GM18517 (cell line): ENCODE measurements at regions not wholly inside any gene's neighbourhood (a gene's known extent, or its start where the extent isn't known, plus 50 kb on each side); places are given as distances from the start of the nearest gene placed in this dataset.
"Not testable (repeated sequence)": the region's sequence is repeated elsewhere in the genome, so short reads cannot be mapped to it uniquely, and the experiment has no call there.

Source experiments
- ATAC-seq: cut with Tn5 transposase; IDR thresholded peaks from one replicate; pipeline ENCODE4 v1.9.1; 2021; ENCODE audit warnings: mild to moderate bottlenecking, moderate library complexity; ENCODE audit not compliant: unreplicated experiment

- ATAC-seq = no peak
These were observed 104.6 kb downstream of the RAP2B start for GRCh38 chr3:153266619-153267018.

- no peak for ATAC-seq
These were observed 106.7 kb downstream of the RAP2B start for GRCh38 chr3:153268564-153269279.

GRCh38 chr3:153269730-153270129 lies 107.7 kb downstream of the RAP2B start:
- no peak for ATAC-seq

- no peak for ATAC-seq
These were observed 111.2 kb downstream of the RAP2B start for GRCh38 chr3:153273217-153273616.

- ATAC-seq = no peak
These were observed 111.9 kb downstream of the RAP2B start for GRCh38 chr3:153273767-153274435.

GRCh38 chr3:153274561-153274960 lies 112.5 kb downstream of the RAP2B start:
- no peak for ATAC-seq

- no peak for ATAC-seq
These were observed 113.5 kb downstream of the RAP2B start for GRCh38 chr3:153275514-153275913.

GRCh38 chr3:153277029-153277428 lies 115.0 kb downstream of the RAP2B start:
- no peak for ATAC-seq

GRCh38 chr3:153281236-153281997 lies 119.4 kb downstream of the RAP2B start:
- not testable (repeated sequence) for ATAC-seq

GRCh38 chr3:153282355-153282754 lies 120.3 kb downstream of the RAP2B start:
- ATAC-seq = no peak

- peak; percentile 62 for ATAC-seq
These were observed 122.4 kb downstream of the RAP2B start for GRCh38 chr3:153284282-153284938.

- ATAC-seq = no peak
These were observed 123.2 kb downstream of the RAP2B start for GRCh38 chr3:153285194-153285641.

GRCh38 chr3:153285982-153286381 lies 124.0 kb downstream of the RAP2B start:
- ATAC-seq = no peak

- no peak for ATAC-seq
These were observed 125.0 kb downstream of the RAP2B start for GRCh38 chr3:153287017-153287416.

GRCh38 chr3:153289334-153289808 lies 127.3 kb downstream of the RAP2B start:
- no peak for ATAC-seq

- ATAC-seq = no peak
These were observed 128.4 kb downstream of the RAP2B start for GRCh38 chr3:153290268-153291015.

- no peak for ATAC-seq
These were observed 129.1 kb downstream of the RAP2B start for GRCh38 chr3:153291059-153291685.

- no peak for ATAC-seq
These were observed 131.2 kb downstream of the RAP2B start for GRCh38 chr3:153293265-153293664.

GRCh38 chr3:153295901-153296300 lies 133.9 kb downstream of the RAP2B start:
- no peak for ATAC-seq

- no peak for ATAC-seq
These were observed 143.2 kb downstream of the RAP2B start for GRCh38 chr3:153305189-153305588.
